IMR-90 (cell line): ENCODE measurements at regions not wholly inside any gene's neighbourhood (a gene's known extent, or its start where the extent isn't known, plus 50 kb on each side); places are given as distances from the start of the nearest gene placed in this dataset.

Experiments used
- ATAC-seq: fragments of 200-7000 bp; cut with Tn5 transposase; 2 replicates; pipeline ENCODE4 v1.9.1; 2020; ENCODE audit warnings: low read depth, mild to moderate bottlenecking, moderate library complexity
- BruUV-seq: library from RNA; stranded (reverse); fragments of 400-500 nt; replicated peaks from 2 replicates; lab custom pipeline; 2021; lab: Mats Ljungman, UMichigan
- CTCF ChIA-PET: fragments of 300-600 bp; formaldehyde crosslinking; extraction: SDS; loops from one replicate; lab custom pipeline; 2021; ENCODE audit warnings: antibody characterized with exemption; lab: Yijun Ruan, JAX
- POLR2A ChIA-PET: fragments of 300-600 bp; sonication (Branson Sonifier 250); formaldehyde crosslinking; loops from one replicate; lab custom pipeline; 2022; ENCODE audit warnings: antibody characterized with exemption; ENCODE audit not compliant: unreplicated experiment; lab: Charles Lee
- DNase-seq: peaks from one replicate; pipeline ENCODE4 v3.0.0; 2013
- H2AFZ ChIP-seq: replicated peaks from 2 replicates; pipeline ENCODE3; 2013; ENCODE audit warnings: low read length, mild to moderate bottlenecking; ENCODE audit not compliant: poor library complexity
- H2AK5ac ChIP-seq: 2 replicates; pipeline ENCODE4 v1.6.1; 2013; ENCODE audit warnings: low read depth, low read length, inconsistent platforms
- H2AK9ac ChIP-seq: replicated peaks from 2 replicates; pipeline ENCODE3; 2013; ENCODE audit warnings: mild to moderate bottlenecking, low read depth, low read length, moderate library complexity; ENCODE audit not compliant: poor library complexity
- H2BK120ac ChIP-seq: 2 replicates; pipeline ENCODE4 v1.6.1; 2013; ENCODE audit warnings: low read depth, low read length, inconsistent platforms
- H2BK15ac ChIP-seq: 3 replicates; pipeline ENCODE4 v1.6.1; 2013; ENCODE audit warnings: low read depth, low read length, inconsistent platforms
- H2BK20ac ChIP-seq: 2 replicates; pipeline ENCODE4 v1.6.1; 2013; ENCODE audit warnings: low read depth, mild to moderate bottlenecking, inconsistent platforms, low read length, moderate library complexity
- H2BK5ac ChIP-seq: 2 replicates; pipeline ENCODE4 v1.6.1; 2013; ENCODE audit warnings: mild to moderate bottlenecking, low read depth, low read length, inconsistent platforms; ENCODE audit not compliant: poor library complexity, severe bottlenecking
- H3K14ac ChIP-seq: replicated peaks from 2 replicates; pipeline ENCODE4 v1.6.1; 2013; ENCODE audit warnings: low read depth, low read length, inconsistent platforms
- H3K18ac ChIP-seq: 2 replicates; pipeline ENCODE4 v1.6.1; 2013; ENCODE audit warnings: low read depth, low read length, control low read depth
- H3K23ac ChIP-seq: 2 replicates; pipeline ENCODE4 v1.6.1; 2013; ENCODE audit warnings: low read depth, low read length, inconsistent platforms
- H3K27ac ChIP-seq: 2 replicates; pipeline ENCODE4 v1.5.1; 2013; ENCODE audit warnings: mild to moderate bottlenecking, control low read depth, low read length; ENCODE audit not compliant: insufficient read depth
- H3K27me3 ChIP-seq: 2 replicates; pipeline ENCODE4 v1.6.1; 2013; ENCODE audit warnings: low read length; ENCODE audit not compliant: control insufficient read depth, insufficient read depth
- H3K36me3 ChIP-seq: 2 replicates; pipeline ENCODE4 v1.6.1; 2013; ENCODE audit warnings: low read length, mixed read lengths; ENCODE audit not compliant: control insufficient read depth, insufficient read depth
- H3K4ac ChIP-seq: 2 replicates; pipeline ENCODE4 v1.6.1; 2013; ENCODE audit warnings: low read depth, low read length, inconsistent platforms
- H3K4me1 ChIP-seq: 2 replicates; pipeline ENCODE4 v1.6.1; 2013; ENCODE audit warnings: low read length, mixed read lengths; ENCODE audit not compliant: control insufficient read depth, insufficient read depth
- H3K4me2 ChIP-seq: 2 replicates; pipeline ENCODE4 v1.6.1; 2013; ENCODE audit warnings: low read depth, mild to moderate bottlenecking, control low read depth, low read length, moderate library complexity
- H3K4me3 ChIP-seq: 2 replicates; pipeline ENCODE4 v1.5.1; 2013; ENCODE audit warnings: low read depth, mild to moderate bottlenecking, control low read depth, low read length, moderate library complexity; ENCODE audit not compliant: insufficient read depth
- H3K56ac ChIP-seq: 2 replicates; pipeline ENCODE4 v1.6.1; 2013; ENCODE audit warnings: low read length, inconsistent platforms; ENCODE audit not compliant: insufficient read depth; ENCODE audit errors: extremely low read depth
- H3K79me1 ChIP-seq, 2 experiments: 2 replicates each; pipeline ENCODE4 v1.6.1; 2013; ENCODE audit warnings: low read length in 2 of 2, inconsistent platforms in 1 of 2, low read depth in 1 of 2
- H3K9ac ChIP-seq: 2 replicates; pipeline ENCODE4 v1.6.1; 2013; ENCODE audit warnings: low read depth, low read length, control low read depth
- H3K9me1 ChIP-seq: 2 replicates; pipeline ENCODE4 v1.6.1; 2013; ENCODE audit warnings: low read length, inconsistent platforms; ENCODE audit not compliant: insufficient read depth
- H3K9me3 ChIP-seq: 2 replicates; pipeline ENCODE4 v1.6.1; 2013; ENCODE audit warnings: low read length; ENCODE audit not compliant: control insufficient read depth, insufficient read depth
- H4K20me1 ChIP-seq: 2 replicates; pipeline ENCODE4 v1.6.1; 2013; ENCODE audit warnings: low read length, inconsistent platforms; ENCODE audit not compliant: insufficient read depth
- H4K5ac ChIP-seq: 2 replicates; pipeline ENCODE4 v1.6.1; 2013; ENCODE audit warnings: mild to moderate bottlenecking, low read depth, low read length, control low read depth
- H4K8ac ChIP-seq, 2 experiments: 2 replicates each; pipeline ENCODE4 v1.6.1; 2013; ENCODE audit warnings: low read depth in 2 of 2, low read length in 2 of 2, control low read depth in 1 of 2, inconsistent platforms in 1 of 2
- H4K91ac ChIP-seq: 2 replicates; pipeline ENCODE4 v1.6.1; 2013; ENCODE audit warnings: low read depth, low read length, inconsistent platforms; ENCODE audit not compliant: insufficient read depth
- FOS ChIP-seq: fragments of 150-350 bp; IDR thresholded peaks from 2 replicates; pipeline ENCODE4 v1.6.1; 2016; ENCODE audit warnings: low read depth, low read length
- MAFK ChIP-seq: IDR thresholded peaks from 2 replicates; pipeline ENCODE4 v1.6.1; 2012; ENCODE audit warnings: low read depth, low read length, improper control_type of control experiment
- MAZ ChIP-seq: IDR thresholded peaks from 2 replicates; pipeline ENCODE4 v1.6.1; 2012; ENCODE audit warnings: low read depth, mild to moderate bottlenecking, low read length, improper control_type of control experiment, moderate library complexity, borderline replicate concordance
- NFE2L2 ChIP-seq: fragments of 150-350 bp; IDR thresholded peaks from 2 replicates; pipeline ENCODE4 v1.6.1; 2016; ENCODE audit warnings: low read depth, mild to moderate bottlenecking, low read length
- SMC3 ChIP-seq: fragments of 150-350 bp; IDR thresholded peaks from 2 replicates; pipeline ENCODE4 v1.6.1; 2016; ENCODE audit warnings: low read depth, mild to moderate bottlenecking, antibody characterized with exemption, low read length, moderate library complexity
- WGBS, 2 experiments: methylation state at CpG; one replicate each; pipeline versions ENCODE4 v1.1.5 to v1.1.7; 2013; ENCODE audit warnings: missing lambda C conversion rate in 2 of 2; ENCODE audit not compliant: insufficient read length in 1 of 2; ENCODE audit errors: extremely low coverage in 2 of 2; 5-methylcytosine and 5-hydroxymethylcytosine counted together
- dilution Hi-C: fragments of 300-500 bp; cut with HindIII; formaldehyde crosslinking; loops from one replicate; pipeline ENCODE4 v1.14.3; 2018; ENCODE audit warnings: low sequenced_read_pairs; ENCODE audit not compliant: unreplicated experiment
- in situ Hi-C: fragments of 300-500 bp; cut with MboI; formaldehyde crosslinking; loops from 3 replicates; pipeline ENCODE4 v1.14.3; 2019; ENCODE audit warnings: low sequenced_read_pairs, inconsistent platforms, mixed read lengths
- intact Hi-C: fragments of 100-400 bp; cut with micrococcal nuclease; formaldehyde crosslinking; loops from 2 replicates; pipeline ENCODE4 v1.10.0; 2022

GRCh38 chr13:68816715-68817114 is 1290.9 kb upstream of the ATXN8OS start:
- no peak for DNase-seq
- H3K18ac ChIP-seq: no peak overlapping the region
- H3K4me3 ChIP-seq: no peak overlapping the region
- ATAC-seq: no peak
- no peak overlapping the region for H2AK5ac ChIP-seq
- in situ Hi-C loops (no loop called here), intact Hi-C loops (no loop called here), dilution Hi-C loops (no loop called here)
- H3K27ac ChIP-seq: no peak overlapping the region
- H2BK20ac ChIP-seq: no peak overlapping the region
- H4K8ac ChIP-seq: no peak overlapping the region
- no peak for TF ChIP-seq NFE2L2
- no peak for TF ChIP-seq SMC3
- TF ChIP-seq MAFK: no peak
- TF ChIP-seq FOS: no peak
- no peak for TF ChIP-seq MAZ
- no peak overlapping the region for H4K5ac ChIP-seq
- H3K23ac ChIP-seq: no peak overlapping the region
- CTCF ChIA-PET: no interaction called here
- H3K4me2 ChIP-seq: no peak overlapping the region
- no peak overlapping the region for H2AK9ac ChIP-seq
- POLR2A ChIA-PET: no interaction called here
- no peak overlapping the region for H3K9ac ChIP-seq
- H2BK15ac ChIP-seq: no peak overlapping the region
- no peak overlapping the region for H2BK5ac ChIP-seq
- H3K56ac ChIP-seq: no peak overlapping the region
- no peaks in the 10 kb centered on the region for H3K9me1 ChIP-seq
- H3K9me3 ChIP-seq: peaks cover 2% of the 10 kb centered on the region; the same call in 1 of the 2 replicates
- no peak overlapping the region for H4K91ac ChIP-seq
- no peaks in the 10 kb centered on the region for H3K27me3 ChIP-seq
- H3K36me3 ChIP-seq: no peaks in the 10 kb centered on the region
- no peaks in the 10 kb centered on the region for H4K20me1 ChIP-seq
- H2BK120ac ChIP-seq: no peak overlapping the region
- H3K79me1 ChIP-seq: no peaks in the 10 kb centered on the region
- 80% methylated on average over 1 of the region's 7 CpGs; no CpG with 5 or more reads in 1 of the 2 experiments for WGBS, 2 experiments
- H3K4me1 ChIP-seq: no peaks in the 10 kb centered on the region
- H3K14ac ChIP-seq: no peak overlapping the region
- no TSS peak for BruUV-seq
- H3K4ac ChIP-seq: no peak overlapping the region
- no peak overlapping the region for H2AFZ ChIP-seq
